HG03565 (cell line): ENCODE measurements at regions not wholly inside any gene's neighbourhood (a gene's known extent, or its start where the extent isn't known, plus 50 kb on each side); places are given as distances from the start of the nearest gene placed in this dataset.
"Not testable (repeated sequence)": the region's sequence is repeated elsewhere in the genome, so short reads cannot be mapped to it uniquely, and the experiment has no call there.

Experiments used
- ATAC-seq: cut with Tn5 transposase; IDR thresholded peaks from one replicate; pipeline ENCODE4 v1.9.1; 2021; ENCODE audit warnings: mild to moderate bottlenecking, moderate library complexity; ENCODE audit not compliant: unreplicated experiment

GRCh38 chr13:81639984-81640582 lies 1299.2 kb upstream of the SPRY2 start:
- no peak for ATAC-seq

- ATAC-seq: no peak
These were observed 1296.5 kb upstream of the SPRY2 start for GRCh38 chr13:81637457-81637856.

GRCh38 chr13:81636120-81636519 lies 1295.2 kb upstream of the SPRY2 start:
- no peak for ATAC-seq

GRCh38 chr13:81615031-81615430 lies 1274.1 kb upstream of the SPRY2 start:
- no peak for ATAC-seq

- no peak for ATAC-seq
These were observed 1269.7 kb upstream of the SPRY2 start for GRCh38 chr13:81610644-81611043.

- ATAC-seq: no peak
These were observed 1268.4 kb upstream of the SPRY2 start for GRCh38 chr13:81609335-81609734.

- ATAC-seq: no peak
These were observed 1265.1 kb upstream of the SPRY2 start for GRCh38 chr13:81606074-81606473.

GRCh38 chr13:81602241-81602640 lies 1261.3 kb upstream of the SPRY2 start:
- no peak for ATAC-seq

- no peak for ATAC-seq
These were observed 1256.2 kb upstream of the SPRY2 start for GRCh38 chr13:81597101-81597500.

GRCh38 chr13:81596224-81596753 lies 1255.4 kb upstream of the SPRY2 start:
- no peak for ATAC-seq

- ATAC-seq: no peak
These were observed 1250.7 kb upstream of the SPRY2 start for GRCh38 chr13:81591528-81592220.

- no peak for ATAC-seq
These were observed 1241.5 kb upstream of the SPRY2 start for GRCh38 chr13:81582381-81582780.

GRCh38 chr13:81577601-81578195 lies 1236.8 kb upstream of the SPRY2 start:
- no peak for ATAC-seq

- no peak for ATAC-seq
These were observed 1227.9 kb upstream of the SPRY2 start for GRCh38 chr13:81568824-81569223.

- no peak for ATAC-seq
These were observed 1224.9 kb upstream of the SPRY2 start for GRCh38 chr13:81565849-81566248.

GRCh38 chr13:81563091-81563490 lies 1222.2 kb upstream of the SPRY2 start:
- no peak for ATAC-seq

GRCh38 chr13:81562598-81562997 lies 1221.7 kb upstream of the SPRY2 start:
- no peak for ATAC-seq

GRCh38 chr13:81551036-81551435 lies 1210.1 kb upstream of the SPRY2 start:
- no peak for ATAC-seq

GRCh38 chr13:81546294-81546693 lies 1205.4 kb upstream of the SPRY2 start:
- ATAC-seq: not testable (repeated sequence)

GRCh38 chr13:81540777-81541176 lies 1199.9 kb upstream of the SPRY2 start:
- no peak for ATAC-seq

- no peak for ATAC-seq
These were observed 1198.8 kb upstream of the SPRY2 start for GRCh38 chr13:81539643-81540150.

- ATAC-seq: no peak
These were observed 1158.0 kb upstream of the SPRY2 start for GRCh38 chr13:81498969-81499368.
